ENCODE measurements at regions not wholly inside any gene's neighbourhood (a gene's known extent, or its start where the extent isn't known, plus 50 kb on each side); places are given as distances from the start of the nearest gene placed in this dataset.

GRCh38 chr4:14254926-14255325 is 627.4 kb upstream of the BOD1L1 start (continued):
- TF ChIP-seq ZNF280D (tag by site-specific recombination; IDR thresholded peaks at IDR 0.05) = no peak
- TF ChIP-seq ZNF530 (tag by site-specific recombination; IDR thresholded peaks at IDR 0.05; ENCODE audit: low read depth) = no peak
- no peak for TF ChIP-seq ZNF513 (tag by site-specific recombination; IDR thresholded peaks at IDR 0.05)
- no peak for TF ChIP-seq ZSCAN16 (tag by site-specific recombination; IDR thresholded peaks at IDR 0.05)

GRCh38 chr4:14257903-14258302 is 630.4 kb upstream of the BOD1L1 start:
- no peak overlapping the region for H3K27ac ChIP-seq (ENCODE audit: extremely low read depth, low read depth, low read length)
- no peaks in the 10 kb centered on the region for H3K4me1 ChIP-seq (ENCODE audit: control insufficient read depth, insufficient read depth, low read length)
- no peaks in the 10 kb centered on the region for H3K36me3 ChIP-seq (ENCODE audit: control insufficient read depth in 2 of 2, insufficient read depth in 1 of 2, low read length in 2 of 2)
- H3K4me3 ChIP-seq (ENCODE audit: low read depth, low read length) = no peak overlapping the region
- TF ChIP-seq KLF7 (tag by site-specific recombination; IDR thresholded peaks at IDR 0.05; ENCODE audit: borderline replicate concordance) (no peak), ZNF354C (tag by site-specific recombination; IDR thresholded peaks at IDR 0.05; ENCODE audit: borderline replicate concordance, low read depth) (no peak), ZSCAN23 (tag by site-specific recombination; IDR thresholded peaks at IDR 0.05) (no peak), ZNF221 (tag by site-specific recombination; IDR thresholded peaks at IDR 0.05; ENCODE audit: borderline replicate concordance) (no peak), ZBTB26 (tag by site-specific recombination; optimal IDR thresholded peaks at IDR 0.05) (no peak)
- no peaks in the 10 kb centered on the region for H3K9me3 ChIP-seq (ENCODE audit: control insufficient read depth, insufficient read depth, low read depth, low read length)
- CTCF ChIA-PET = no interaction called here
- POLR2A ChIA-PET = no interaction called here

- Histone ChIP-seq H3K4me3 (ENCODE audit: low read depth, low read length) (no peak overlapping the region), H3K36me3 (ENCODE audit: control insufficient read depth in 2 of 2, insufficient read depth in 1 of 2, low read length in 2 of 2) (no peaks in the 10 kb centered on the region), H3K4me1 (ENCODE audit: control insufficient read depth, insufficient read depth, low read length) (no peaks in the 10 kb centered on the region), H3K27ac (ENCODE audit: extremely low read depth, low read depth, low read length) (no peak overlapping the region), H3K9me3 (ENCODE audit: control insufficient read depth, insufficient read depth, low read depth, low read length) (no peaks in the 10 kb centered on the region)
- TF ChIP-seq ZNF76 (tag by site-specific recombination; IDR thresholded peaks at IDR 0.05; ENCODE audit: borderline replicate concordance, low read depth) = no peak
- no peak for TF ChIP-seq HOXD13 (CRISPR knock-in tag; IDR thresholded peaks at IDR 0.05; ENCODE audit: borderline replicate concordance)
- no peak for TF ChIP-seq GLIS2 (tag by site-specific recombination; IDR thresholded peaks at IDR 0.05)
- no peak for TF ChIP-seq ZNF138 (tag by site-specific recombination; IDR thresholded peaks at IDR 0.05; ENCODE audit: borderline replicate concordance)
- TF ChIP-seq ZNF10 (tag by site-specific recombination; IDR thresholded peaks at IDR 0.05) = no peak
- POLR2A ChIA-PET = no interaction called here
- CTCF ChIA-PET = no interaction called here
These were observed 632.4 kb upstream of the BOD1L1 start for GRCh38 chr4:14259936-14260335.

- Histone ChIP-seq H3K9me3 (ENCODE audit: control insufficient read depth, insufficient read depth, low read depth, low read length) (no peaks in the 10 kb centered on the region), H3K4me1 (ENCODE audit: control insufficient read depth, insufficient read depth, low read length) (no peaks in the 10 kb centered on the region), H3K27ac (ENCODE audit: extremely low read depth, low read depth, low read length) (no peak overlapping the region), H3K36me3 (ENCODE audit: control insufficient read depth in 2 of 2, insufficient read depth in 1 of 2, low read length in 2 of 2) (no peaks in the 10 kb centered on the region), H3K4me3 (ENCODE audit: low read depth, low read length) (no peak overlapping the region)
- ChIA-PET CTCF (no interaction called here), POLR2A (no interaction called here)
- no peak for TF ChIP-seq ZNF596 (tag by site-specific recombination; IDR thresholded peaks at IDR 0.05)
- no peak for TF ChIP-seq GLIS2 (tag by site-specific recombination; IDR thresholded peaks at IDR 0.05)
- no peak for TF ChIP-seq ZBTB10 (tag by site-specific recombination; IDR thresholded peaks at IDR 0.05)
- no peak for TF ChIP-seq ZIC2 (tag by site-specific recombination; IDR thresholded peaks at IDR 0.05)
- no peak for TF ChIP-seq ZNF521 (tag by site-specific recombination; IDR thresholded peaks at IDR 0.05)
- no peak for TF ChIP-seq ZNF335 (tag by site-specific recombination; conservative IDR thresholded peaks at IDR 0.05)
- no peak for TF ChIP-seq ZNF560 (tag by site-specific recombination; IDR thresholded peaks at IDR 0.05; ENCODE audit: borderline replicate concordance)
- no peak for TF ChIP-seq ZNF701 (tag by site-specific recombination; IDR thresholded peaks at IDR 0.05)
These were observed 633.1 kb upstream of the BOD1L1 start for GRCh38 chr4:14260591-14260990.

Measured in HEK293 (cell line).